C4-2B (cell line): ENCODE measurements at regions not wholly inside any gene's neighbourhood (a gene's known extent, or its start where the extent isn't known, plus 50 kb on each side); places are given as distances from the start of the nearest gene placed in this dataset.

Experiments used
- H3K27ac ChIP-seq: fragments of 450-650 bp; 2 replicates; pipeline ENCODE4 v1.5.1; 2017
- ZFX ChIP-seq: fragments of 450-650 bp; IDR thresholded peaks from 2 replicates; pipeline ENCODE4 v1.6.1; 2017
- TF ChIP-seq, protein P1 (sequence below): fragments of 450-650 bp; conservative IDR thresholded peaks from 2 replicates; pipeline ENCODE4 v1.5.1; 2017; ENCODE audit warnings: mild to moderate bottlenecking

DNA sequence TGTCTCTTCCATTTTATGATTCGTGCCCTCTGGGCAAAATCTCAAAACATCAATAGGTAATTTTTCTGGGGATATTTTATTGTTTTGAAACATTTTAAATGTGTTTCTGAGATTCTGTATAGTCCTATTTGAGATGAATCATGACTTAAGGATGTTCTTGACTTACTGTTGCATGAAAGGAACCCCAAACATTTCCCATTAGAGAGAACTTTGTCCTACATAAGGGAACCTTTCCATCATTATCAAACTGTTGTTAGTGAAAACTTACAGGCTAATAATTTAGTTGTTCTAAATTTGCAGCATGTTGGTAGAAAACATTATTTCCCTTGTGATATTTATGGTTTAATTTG is 523.3 kb downstream of the PPARGC1A start:
- no peak overlapping the region for H3K27ac ChIP-seq
- TF ChIP-seq, protein P1, sequence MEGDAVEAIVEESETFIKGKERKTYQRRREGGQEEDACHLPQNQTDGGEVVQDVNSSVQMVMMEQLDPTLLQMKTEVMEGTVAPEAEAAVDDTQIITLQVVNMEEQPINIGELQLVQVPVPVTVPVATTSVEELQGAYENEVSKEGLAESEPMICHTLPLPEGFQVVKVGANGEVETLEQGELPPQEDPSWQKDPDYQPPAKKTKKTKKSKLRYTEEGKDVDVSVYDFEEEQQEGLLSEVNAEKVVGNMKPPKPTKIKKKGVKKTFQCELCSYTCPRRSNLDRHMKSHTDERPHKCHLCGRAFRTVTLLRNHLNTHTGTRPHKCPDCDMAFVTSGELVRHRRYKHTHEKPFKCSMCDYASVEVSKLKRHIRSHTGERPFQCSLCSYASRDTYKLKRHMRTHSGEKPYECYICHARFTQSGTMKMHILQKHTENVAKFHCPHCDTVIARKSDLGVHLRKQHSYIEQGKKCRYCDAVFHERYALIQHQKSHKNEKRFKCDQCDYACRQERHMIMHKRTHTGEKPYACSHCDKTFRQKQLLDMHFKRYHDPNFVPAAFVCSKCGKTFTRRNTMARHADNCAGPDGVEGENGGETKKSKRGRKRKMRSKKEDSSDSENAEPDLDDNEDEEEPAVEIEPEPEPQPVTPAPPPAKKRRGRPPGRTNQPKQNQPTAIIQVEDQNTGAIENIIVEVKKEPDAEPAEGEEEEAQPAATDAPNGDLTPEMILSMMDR = no peak
- TF ChIP-seq ZFX = no peak

- no peak overlapping the region for H3K27ac ChIP-seq
Observed at GRCh38 chr4:23365871-23366556, 523.8 kb downstream of the PPARGC1A start.

DNA sequence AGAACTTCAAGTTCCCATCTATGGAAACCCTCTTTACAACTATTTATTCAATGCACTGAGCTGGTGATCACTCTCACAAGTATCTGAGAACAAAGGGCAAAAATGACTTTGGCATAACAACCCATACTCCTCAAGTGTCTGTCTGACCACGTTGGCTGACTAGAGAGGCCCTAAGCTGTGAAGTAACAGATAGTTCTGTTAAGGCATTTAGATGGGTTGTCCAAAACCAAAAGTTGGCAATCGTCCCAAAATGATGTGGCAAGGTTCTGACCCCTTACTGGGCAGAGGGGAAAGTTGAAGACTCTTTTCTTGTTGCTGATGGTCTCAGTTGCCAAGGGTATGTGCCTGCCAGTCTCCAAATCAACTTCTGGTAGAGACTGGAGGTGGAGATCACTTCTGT is 524.8 kb downstream of the PPARGC1A start:
- TF ChIP-seq, protein P1 = no peak
- no peak for TF ChIP-seq ZFX
- no peak overlapping the region for H3K27ac ChIP-seq

More at GRCh38 chr4:23365871-23366556, 523.8 kb downstream of the PPARGC1A start:
- TF ChIP-seq ZFX = no peak
- TF ChIP-seq, protein P1 = no peak

GRCh38 chr4:23364167-23364566 is 525.7 kb downstream of the PPARGC1A start:
- no peak overlapping the region for H3K27ac ChIP-seq
- TF ChIP-seq, protein P1 = no peak
- TF ChIP-seq ZFX = no peak

GRCh38 chr4:23361453-23361852 is 528.4 kb downstream of the PPARGC1A start:
- TF ChIP-seq ZFX = no peak
- TF ChIP-seq, protein P1 = no peak
- no peak overlapping the region for H3K27ac ChIP-seq

GRCh38 chr4:23360718-23361117 is 529.1 kb downstream of the PPARGC1A start:
- H3K27ac ChIP-seq = no peak overlapping the region
- TF ChIP-seq, protein P1 = no peak
- no peak for TF ChIP-seq ZFX

- no peak for TF ChIP-seq ZFX
- TF ChIP-seq, protein P1 = no peak
- no peak overlapping the region for H3K27ac ChIP-seq
Observed at GRCh38 chr4:23355258-23355657, 534.6 kb downstream of the PPARGC1A start.
